ENCODE measurements at regions not wholly inside any gene's neighbourhood (a gene's known extent, or its start where the extent isn't known, plus 50 kb on each side); places are given as distances from the start of the nearest gene placed in this dataset.

DNA sequence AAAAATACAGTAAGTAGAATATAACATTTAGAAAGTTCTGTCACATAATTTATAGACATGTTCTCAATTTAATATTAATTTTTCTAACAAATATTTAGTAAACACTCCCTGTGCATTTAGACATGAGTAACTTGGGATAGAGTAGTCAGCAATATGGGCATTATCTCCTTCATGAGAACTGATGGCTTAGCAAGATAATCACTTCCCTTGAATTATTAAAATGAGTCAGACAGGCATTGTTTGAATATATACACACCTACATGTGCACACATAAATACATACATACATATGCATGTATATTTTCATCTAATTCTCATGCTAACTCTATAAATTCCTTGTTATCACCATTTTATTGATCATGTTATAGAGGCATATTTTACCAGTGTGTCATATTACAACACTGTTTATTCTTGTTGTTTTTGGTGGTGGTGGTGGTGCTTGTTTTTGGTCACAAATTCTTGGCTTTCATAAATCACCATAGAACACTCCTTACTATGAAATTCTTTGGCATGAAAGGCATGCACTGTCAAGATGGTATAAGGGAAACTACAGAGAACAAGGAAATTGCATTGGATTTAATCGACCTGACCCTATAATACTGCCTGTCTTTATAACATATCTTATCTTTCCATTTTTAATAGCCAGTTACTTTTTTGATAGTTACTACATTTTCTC is 434.5 kb upstream of the MANEA start:
- TF ChIP-seq, protein P1, sequence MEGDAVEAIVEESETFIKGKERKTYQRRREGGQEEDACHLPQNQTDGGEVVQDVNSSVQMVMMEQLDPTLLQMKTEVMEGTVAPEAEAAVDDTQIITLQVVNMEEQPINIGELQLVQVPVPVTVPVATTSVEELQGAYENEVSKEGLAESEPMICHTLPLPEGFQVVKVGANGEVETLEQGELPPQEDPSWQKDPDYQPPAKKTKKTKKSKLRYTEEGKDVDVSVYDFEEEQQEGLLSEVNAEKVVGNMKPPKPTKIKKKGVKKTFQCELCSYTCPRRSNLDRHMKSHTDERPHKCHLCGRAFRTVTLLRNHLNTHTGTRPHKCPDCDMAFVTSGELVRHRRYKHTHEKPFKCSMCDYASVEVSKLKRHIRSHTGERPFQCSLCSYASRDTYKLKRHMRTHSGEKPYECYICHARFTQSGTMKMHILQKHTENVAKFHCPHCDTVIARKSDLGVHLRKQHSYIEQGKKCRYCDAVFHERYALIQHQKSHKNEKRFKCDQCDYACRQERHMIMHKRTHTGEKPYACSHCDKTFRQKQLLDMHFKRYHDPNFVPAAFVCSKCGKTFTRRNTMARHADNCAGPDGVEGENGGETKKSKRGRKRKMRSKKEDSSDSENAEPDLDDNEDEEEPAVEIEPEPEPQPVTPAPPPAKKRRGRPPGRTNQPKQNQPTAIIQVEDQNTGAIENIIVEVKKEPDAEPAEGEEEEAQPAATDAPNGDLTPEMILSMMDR (conservative IDR thresholded peaks at IDR 0.05; ENCODE audit: low read length), result no peak
- TF ChIP-seq EZH2phosphoT487 (IDR thresholded peaks at IDR 0.05; ENCODE audit: borderline replicate concordance, low read depth, low read length), result no peak

All from OCI-LY7 (cell line).